T-cell (primary cell): ENCODE measurements at regions not wholly inside any gene's neighbourhood (a gene's known extent, or its start where the extent isn't known, plus 50 kb on each side); places are given as distances from the start of the nearest gene placed in this dataset.

Source experiments
- ATAC-seq, 4 experiments: fragments of 200-7000 bp in 3 of 4; fragments of 150-1000 bp in 1 of 4; cut with Tn5 transposase; replicated peaks in 1 of 4; 1 replicate in 3 of 4; 2 replicates in 1 of 4; pipeline ENCODE4 v1.10.0; 2021; ENCODE audit warnings: moderate library complexity in 3 of 4, mild to moderate bottlenecking in 2 of 4, moderate number of reproducible peaks in 1 of 4
- CTCF ChIA-PET, 2 donors: fragments of 300-600 bp; sonication (Branson Sonifier 250); formaldehyde crosslinking; loops; one replicate each; lab custom pipeline; 2022; ENCODE audit warnings: antibody characterized with exemption in 2 of 2; lab: Charles Lee
- POLR2A ChIA-PET, 2 donors: fragments of 300-600 bp; sonication (Branson Sonifier 250); formaldehyde crosslinking; loops; one replicate each; lab custom pipeline; 2022; ENCODE audit warnings: antibody characterized with exemption in 2 of 2; lab: Charles Lee
- DNase-seq, 35 experiments: peaks; one replicate each; pipeline versions ENCODE4 v3.0.0 to v3.0.0-alpha.2; 2013 to 2023
- H3K27ac ChIP-seq: one replicate; pipeline ENCODE4 v1.5.1; 2013; ENCODE audit warnings: low read length
- H3K27me3 ChIP-seq, 2 experiments: replicated peaks in 1 of 2; 1 replicate in 1 of 2; 2 replicates in 1 of 2; pipeline versions ENCODE4 v1.6.1 to v1.7.0; 2013; ENCODE audit warnings: low read length in 1 of 2, mixed read lengths in 1 of 2; ENCODE audit not compliant: control insufficient read depth in 2 of 2, insufficient read depth in 2 of 2; ENCODE audit errors: extremely low read depth in 1 of 2
- H3K36me3 ChIP-seq, 2 donors: 1 replicate in 1 of 2; 2 replicates in 1 of 2; pipeline versions ENCODE4 v1.6.1 to v1.7.0; 2013; ENCODE audit warnings: low read length in 1 of 2; ENCODE audit not compliant: control insufficient read depth in 2 of 2, insufficient read depth in 1 of 2; ENCODE audit errors: extremely low read depth in 1 of 2
- H3K4me1 ChIP-seq, 2 experiments: 1 replicate in 1 of 2; 2 replicates in 1 of 2; pipeline versions ENCODE4 v1.6.1 to v1.7.0; 2013; ENCODE audit warnings: low read length in 2 of 2, mixed read lengths in 1 of 2; ENCODE audit not compliant: insufficient read depth in 2 of 2, control insufficient read depth in 1 of 2; ENCODE audit errors: extremely low read depth in 1 of 2
- H3K4me3 ChIP-seq, 2 donors: 1 replicate in 1 of 2; 2 replicates in 1 of 2; pipeline versions ENCODE4 v1.5.1 to v1.7.0; 2013; ENCODE audit warnings: mild to moderate bottlenecking in 2 of 2, low read length in 1 of 2, moderate library complexity in 1 of 2; ENCODE audit not compliant: control insufficient read depth in 1 of 2; ENCODE audit errors: extremely low read depth in 1 of 2
- H3K9me3 ChIP-seq: 2 replicates; pipeline ENCODE4 v1.7.0; 2013
- H3K27ac Mint-ChIP-seq, 2 donors: one replicate each; pipeline ENCODE4 v1.8.0; 2020 to 2021; ENCODE audit warnings: mild to moderate bottlenecking in 2 of 2, mixed read lengths in 2 of 2
- H3K27me3 Mint-ChIP-seq, 2 donors: one replicate each; pipeline ENCODE4 v1.8.0; 2021 to 2022; ENCODE audit warnings: mixed read lengths in 2 of 2
- H3K36me3 Mint-ChIP-seq: one replicate; pipeline ENCODE4 v1.8.0; 2021; ENCODE audit warnings: mixed read lengths
- H3K4me1 Mint-ChIP-seq, 3 donors: one replicate each; pipeline ENCODE4 v1.8.0; 2020 to 2022; ENCODE audit warnings: mixed read lengths in 3 of 3, mild to moderate bottlenecking in 1 of 3
- H3K4me3 Mint-ChIP-seq, 3 donors: one replicate each; pipeline ENCODE4 v1.8.0; 2020 to 2022; ENCODE audit warnings: mild to moderate bottlenecking in 3 of 3, mixed read lengths in 3 of 3, moderate library complexity in 3 of 3
- H3K9me3 Mint-ChIP-seq, 3 donors: one replicate each; pipeline ENCODE4 v1.8.0; 2020 to 2022; ENCODE audit warnings: mixed read lengths in 3 of 3
- WGBS: methylation state at CpG from one replicate; pipeline ENCODE4 v1.1.5; 2013; ENCODE audit warnings: missing lambda C conversion rate; ENCODE audit not compliant: insufficient coverage; 5-methylcytosine and 5-hydroxymethylcytosine counted together

DNA sequence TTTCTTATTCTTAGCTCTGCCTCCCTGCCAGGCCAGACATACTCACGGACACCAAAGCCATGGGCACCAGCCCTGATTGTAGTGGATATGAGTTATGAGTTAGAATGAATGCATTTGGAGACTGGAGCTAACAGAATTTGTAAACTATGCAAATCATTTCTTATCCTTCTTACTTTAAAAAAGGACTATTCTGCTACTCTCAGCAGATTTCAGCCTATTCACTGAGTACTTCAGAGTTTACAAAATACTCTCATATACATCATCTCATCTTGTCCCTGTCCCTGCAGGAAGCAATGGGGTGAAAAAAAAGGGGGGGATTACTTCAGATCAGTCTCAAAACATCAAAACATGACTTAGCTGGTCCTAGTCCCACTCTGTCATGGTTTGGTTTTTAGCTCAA is 541.4 kb upstream of the PLXNA2 start:
- no peak overlapping the region for H3K4me3 Mint-ChIP-seq
- Histone ChIP-seq H3K27me3 (no peaks in the 10 kb centered on the region), H3K4me3 (no peak overlapping the region), H3K36me3 (no peaks in the 10 kb centered on the region), H3K27ac (no peak overlapping the region), H3K4me1 (no peaks in the 10 kb centered on the region), H3K9me3 (no peaks in the 10 kb centered on the region)
- CTCF ChIA-PET = interaction anchor here in 1 of 2 donors (0.7 kb wide), 1 partner anchor 62 kb away, joined by 3 read pairs; no protein-coding TSS in a partner anchor
- ATAC-seq (no peak), DNase-seq (no peak)
- peaks cover 4 to 8% of the 10 kb centered on the region in 2 donors for H3K27me3 Mint-ChIP-seq
- H3K36me3 Mint-ChIP-seq = no peaks in the 10 kb centered on the region
- no CpG with 5 or more reads among the region's 1 CpG for WGBS
- no peaks in the 10 kb centered on the region for H3K4me1 Mint-ChIP-seq
- no peaks in the 10 kb centered on the region for H3K9me3 Mint-ChIP-seq
- no peak overlapping the region for H3K27ac Mint-ChIP-seq
- POLR2A ChIA-PET = no interaction called here

DNA sequence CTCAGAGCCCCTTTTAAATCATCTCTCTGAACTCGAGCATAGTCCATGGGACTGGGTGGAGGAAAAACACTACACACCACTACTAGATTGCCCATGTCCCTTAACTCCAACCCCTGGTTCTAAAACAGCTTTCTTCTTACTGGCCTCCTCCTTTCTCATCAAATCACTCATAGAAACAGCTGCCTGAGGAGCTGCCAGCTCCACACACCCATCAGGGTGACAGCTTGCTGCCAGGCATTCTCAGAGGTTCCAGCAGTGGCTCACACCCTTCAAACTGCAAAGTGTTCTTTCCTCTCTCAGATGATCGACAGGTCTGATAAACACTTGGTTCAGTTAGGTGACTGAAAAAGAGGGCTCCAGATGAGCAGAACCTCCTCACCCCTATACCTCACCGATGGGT is 543.0 kb upstream of the PLXNA2 start:
- no peak overlapping the region for H3K27ac ChIP-seq
- CTCF ChIA-PET = no interaction called here
- H3K27me3 Mint-ChIP-seq = peaks cover 4 to 8% of the 10 kb centered on the region in 2 donors
- H3K9me3 Mint-ChIP-seq = no peaks in the 10 kb centered on the region
- H3K36me3 ChIP-seq = no peaks in the 10 kb centered on the region
- no peak for DNase-seq
- H3K27ac Mint-ChIP-seq = no peak overlapping the region
- H3K9me3 ChIP-seq = no peaks in the 10 kb centered on the region
- no peak for ATAC-seq
- H3K4me3 ChIP-seq = no peak overlapping the region
- POLR2A ChIA-PET = no interaction called here
- H3K4me1 Mint-ChIP-seq = no peaks in the 10 kb centered on the region
- no peaks in the 10 kb centered on the region for H3K27me3 ChIP-seq
- H3K4me3 Mint-ChIP-seq = no peak overlapping the region
- H3K36me3 Mint-ChIP-seq = no peaks in the 10 kb centered on the region
- WGBS = 88% methylated on average over 1 of the region's 3 CpGs
- no peaks in the 10 kb centered on the region for H3K4me1 ChIP-seq

DNA sequence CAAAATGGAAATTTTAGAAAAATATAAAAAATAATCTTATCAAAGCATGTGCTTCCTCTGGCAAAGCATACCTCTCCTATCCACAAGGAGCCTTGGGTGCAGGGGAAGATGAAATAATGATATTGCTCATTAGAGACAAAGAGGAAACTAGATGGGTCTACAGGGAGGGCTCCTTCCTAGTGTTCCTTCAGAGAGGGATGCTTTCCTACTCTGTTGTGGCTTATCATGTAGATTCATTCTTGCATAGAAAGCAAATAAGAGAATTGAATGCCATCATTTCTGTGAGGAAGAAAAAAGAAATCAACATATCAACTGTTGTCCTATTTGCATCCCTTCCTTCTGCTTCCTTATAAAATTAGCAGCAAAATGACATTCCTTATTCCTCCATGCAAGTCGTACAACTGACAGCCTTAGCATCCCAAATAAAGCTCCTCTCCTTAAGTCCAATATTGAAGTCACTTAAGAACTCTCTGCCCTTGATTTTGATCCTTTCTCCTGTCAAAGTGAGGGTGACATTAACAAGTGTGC is 543.9 kb upstream of the PLXNA2 start:
- Mint-ChIP-seq H3K4me3 (no peak overlapping the region), H3K4me1 (no peaks in the 10 kb centered on the region), H3K36me3 (no peaks in the 10 kb centered on the region), H3K9me3 (no peaks in the 10 kb centered on the region), H3K27me3 (peaks cover 4 to 8% of the 10 kb centered on the region in 2 donors), H3K27ac (no peak overlapping the region)
- H3K4me1 ChIP-seq = no peaks in the 10 kb centered on the region
- H3K27me3 ChIP-seq = no peaks in the 10 kb centered on the region
- 57% methylated on average over 1 of the region's 1 CpG for WGBS
- no peak overlapping the region for H3K4me3 ChIP-seq
- H3K27ac ChIP-seq = no peak overlapping the region
- no peaks in the 10 kb centered on the region for H3K9me3 ChIP-seq
- ChIA-PET CTCF (no interaction called here), POLR2A (interaction anchor here in 1 of 2 donors (0.7 kb wide), 1 partner anchor 214 kb away, joined by 3 read pairs; no protein-coding TSS in a partner anchor)
- ATAC-seq = no peak
- H3K36me3 ChIP-seq = no peaks in the 10 kb centered on the region
- no peak for DNase-seq

DNA sequence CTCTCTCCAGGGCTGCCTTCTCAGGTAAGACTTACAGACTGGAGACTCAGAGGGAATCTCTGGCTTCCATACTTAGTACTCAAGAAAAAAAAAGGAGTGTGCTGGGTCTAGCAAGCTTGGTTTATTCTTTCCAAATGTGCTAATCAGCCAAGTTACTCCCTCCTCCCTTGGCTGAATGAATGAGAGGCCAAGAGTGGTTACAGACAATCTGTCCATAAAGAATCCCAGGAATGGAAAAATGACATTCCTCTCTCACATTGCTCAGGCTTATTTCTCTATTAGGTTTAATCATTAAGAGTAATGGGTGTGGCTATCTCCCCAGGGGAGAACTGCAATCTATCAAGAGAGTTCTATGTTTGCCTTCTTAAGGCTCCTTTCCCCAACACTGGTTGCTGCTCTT is 547.3 kb upstream of the PLXNA2 start:
- no peak for DNase-seq
- H3K9me3 Mint-ChIP-seq = no peaks in the 10 kb centered on the region
- no peaks in the 10 kb centered on the region for H3K36me3 ChIP-seq
- ATAC-seq = no peak
- no peak overlapping the region for H3K27ac Mint-ChIP-seq
- H3K27ac ChIP-seq = no peak overlapping the region
- no peaks in the 10 kb centered on the region for H3K36me3 Mint-ChIP-seq
- no peak overlapping the region for H3K4me3 ChIP-seq
- no peaks in the 10 kb centered on the region for H3K4me1 ChIP-seq
- peaks cover 4 to 7% of the 10 kb centered on the region in 2 donors for H3K27me3 Mint-ChIP-seq
- H3K9me3 ChIP-seq = no peaks in the 10 kb centered on the region
- H3K4me1 Mint-ChIP-seq = no peaks in the 10 kb centered on the region
- CTCF ChIA-PET = interaction anchor here in 1 of 2 donors (0.7 kb wide), 1 partner anchor 100 kb away, joined by 3 read pairs; no protein-coding TSS in a partner anchor
- no peaks in the 10 kb centered on the region for H3K27me3 ChIP-seq
- no peak overlapping the region for H3K4me3 Mint-ChIP-seq
- POLR2A ChIA-PET = no interaction called here

DNA sequence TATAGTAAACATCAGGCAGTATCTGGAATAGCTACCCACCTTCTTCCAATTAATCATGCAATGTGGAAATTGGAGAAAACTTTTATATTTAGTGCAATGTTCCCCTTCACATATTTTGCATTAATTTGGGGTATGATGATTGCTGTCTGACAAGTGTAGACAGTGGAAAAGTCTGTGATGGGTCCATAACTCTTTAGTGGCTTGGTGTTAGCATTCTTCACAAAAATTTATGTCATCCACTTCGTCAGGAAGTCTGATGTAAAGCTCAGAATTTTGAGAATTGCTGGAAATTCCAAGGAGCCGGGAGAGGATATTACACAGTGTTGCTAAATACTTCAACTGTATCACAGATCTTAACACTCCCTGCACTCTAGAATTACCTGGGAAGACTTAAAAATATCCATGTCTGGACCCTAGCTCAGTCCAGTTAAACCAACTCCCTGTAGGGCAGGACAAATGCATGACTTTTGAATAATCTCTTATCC is 549.7 kb upstream of the PLXNA2 start:
- ChIA-PET CTCF (no interaction called here), POLR2A (no interaction called here)
- peaks cover 2 to 3% of the 10 kb centered on the region in 2 donors for H3K27me3 Mint-ChIP-seq

DNA sequence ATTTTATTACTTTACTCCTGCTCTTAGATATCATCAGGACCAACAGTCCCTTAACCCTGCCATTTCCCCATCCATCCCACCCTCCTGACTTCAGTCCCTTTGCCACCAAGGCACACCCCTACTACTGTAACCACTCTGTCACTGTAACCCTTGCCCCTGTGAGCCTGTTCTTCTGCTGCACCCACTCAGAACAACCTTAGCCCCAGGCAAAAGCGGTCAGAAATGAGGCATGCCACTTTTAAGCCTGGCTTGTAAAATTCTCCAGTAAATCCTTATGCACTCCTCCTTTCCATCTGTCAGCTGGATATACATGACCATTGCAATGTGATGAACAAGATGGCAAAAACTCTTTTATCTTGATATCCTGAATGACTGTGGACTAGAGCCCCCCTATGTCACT is 555.0 kb upstream of the PLXNA2 start:
- WGBS = 90% methylated on average over 1 of the region's 1 CpG
- no peak overlapping the region for H3K4me3 ChIP-seq
- CTCF ChIA-PET = no interaction called here
- H3K27ac ChIP-seq = no peak overlapping the region
- H3K9me3 ChIP-seq = no peaks in the 10 kb centered on the region
- no peaks in the 10 kb centered on the region for H3K36me3 ChIP-seq
- no peaks in the 10 kb centered on the region for H3K9me3 Mint-ChIP-seq
- H3K4me1 ChIP-seq = no peaks in the 10 kb centered on the region
- H3K27me3 ChIP-seq = no peaks in the 10 kb centered on the region
- no peaks in the 10 kb centered on the region for H3K4me1 Mint-ChIP-seq
- no peak overlapping the region for H3K27ac Mint-ChIP-seq
- H3K36me3 Mint-ChIP-seq = no peaks in the 10 kb centered on the region
- ATAC-seq (no peak), DNase-seq (no peak)
- POLR2A ChIA-PET = no interaction called here
- peaks cover 2 to 3% of the 10 kb centered on the region in 2 donors for H3K27me3 Mint-ChIP-seq
- no peak overlapping the region for H3K4me3 Mint-ChIP-seq

More for the DNA sequence above, 549.7 kb upstream of the PLXNA2 start:
- no peaks in the 10 kb centered on the region for H3K4me1 Mint-ChIP-seq
- DNase-seq (no peak), ATAC-seq (no peak)
- H3K27ac Mint-ChIP-seq = no peak overlapping the region
- no peaks in the 10 kb centered on the region for H3K9me3 Mint-ChIP-seq
- no peak overlapping the region for H3K4me3 Mint-ChIP-seq
- H3K36me3 ChIP-seq = no peaks in the 10 kb centered on the region
- no peaks in the 10 kb centered on the region for H3K4me1 ChIP-seq
- H3K27me3 ChIP-seq = no peaks in the 10 kb centered on the region
- H3K27ac ChIP-seq = no peak overlapping the region
- 100% methylated on average over 1 of the region's 2 CpGs for WGBS
- no peaks in the 10 kb centered on the region for H3K36me3 Mint-ChIP-seq
- no peaks in the 10 kb centered on the region for H3K9me3 ChIP-seq
- H3K4me3 ChIP-seq = no peak overlapping the region
